ENCODE measurements at regions not wholly inside any gene's neighbourhood (a gene's known extent, or its start where the extent isn't known, plus 50 kb on each side); places are given as distances from the start of the nearest gene placed in this dataset.

DNA sequence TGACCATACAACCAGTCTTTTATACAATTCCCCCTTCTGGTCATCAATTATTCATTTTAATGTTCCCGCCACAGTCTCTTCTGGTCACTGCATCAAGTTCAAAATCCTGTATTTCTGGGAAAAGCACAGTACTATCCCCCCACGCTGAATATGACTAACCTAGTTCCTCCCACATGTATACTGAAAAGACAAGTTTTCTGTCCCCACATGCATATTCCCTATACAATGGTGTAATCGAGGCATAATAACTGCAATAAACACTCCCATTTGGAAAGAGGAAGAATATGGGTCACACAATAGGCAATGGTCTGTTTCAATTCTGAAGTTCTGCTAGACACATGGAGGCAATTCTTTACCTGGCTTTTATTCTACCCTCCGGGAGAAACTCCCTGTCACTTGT is 344.9 kb downstream of the EFNA5 start:
- no peak for DNase-seq (ENCODE audit: low read depth in 2 of 2)

GRCh38 chr5:107324809-107325208 is 345.9 kb downstream of the EFNA5 start:
- DNase-seq (ENCODE audit: low read depth in 2 of 2): no peak

DNA sequence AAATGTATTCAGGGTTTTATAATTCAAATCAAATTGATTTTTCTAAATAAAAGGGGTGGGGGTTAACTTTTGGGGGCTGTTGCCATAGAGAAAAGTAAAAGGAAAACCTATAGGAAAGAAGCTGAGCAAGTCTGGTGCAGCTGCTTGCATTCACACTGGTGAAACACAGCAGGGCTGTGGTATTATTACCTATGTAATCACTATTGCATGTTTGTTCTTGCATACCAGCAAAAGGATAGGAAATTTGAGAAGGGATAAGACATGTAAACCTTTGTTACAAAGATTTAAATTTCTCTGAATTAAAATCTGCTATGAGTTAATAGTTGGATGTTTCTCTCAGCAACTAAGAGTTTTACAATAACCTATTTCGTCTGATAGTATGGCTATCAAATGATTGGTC is 346.7 kb downstream of the EFNA5 start:
- no peak for DNase-seq (ENCODE audit: low read depth in 2 of 2)

- no peak for DNase-seq (ENCODE audit: low read depth in 2 of 2)
Observed at GRCh38 chr5:107323536-107323935, 347.2 kb downstream of the EFNA5 start.

DNA sequence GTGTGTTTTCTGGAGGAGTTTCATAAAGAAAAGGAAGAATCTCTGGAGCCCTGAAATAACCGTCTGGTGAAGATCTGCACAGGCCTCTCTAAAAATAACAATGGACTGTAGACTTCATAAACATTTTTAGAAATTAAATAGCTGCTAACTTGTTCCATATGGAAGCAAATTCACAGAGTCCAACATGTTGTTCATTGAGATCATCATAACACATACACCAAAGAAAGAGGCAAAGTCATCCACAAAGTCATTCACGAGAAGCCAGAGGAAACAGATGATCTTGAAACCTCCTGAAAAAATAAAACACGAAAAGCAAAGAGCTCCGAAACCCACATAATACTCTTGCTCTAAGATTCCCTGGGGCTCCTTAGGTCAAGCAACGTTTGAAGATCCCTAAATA is 347.8 kb downstream of the EFNA5 start:
- peak in 1 of 2 donors; percentile 80 for DNase-seq (ENCODE audit: low read depth in 2 of 2)

GRCh38 chr5:107321906-107322305 is 348.8 kb downstream of the EFNA5 start:
- DNase-seq (ENCODE audit: low read depth in 2 of 2): peak; percentile 57 to 74

- DNase-seq (ENCODE audit: low read depth in 2 of 2): peak; percentile 70 to 81
Observed at GRCh38 chr5:107320846-107321245, 349.9 kb downstream of the EFNA5 start.

- no peak for DNase-seq (ENCODE audit: low read depth in 2 of 2)
Observed at GRCh38 chr5:107320376-107320775, 350.4 kb downstream of the EFNA5 start.

DNA sequence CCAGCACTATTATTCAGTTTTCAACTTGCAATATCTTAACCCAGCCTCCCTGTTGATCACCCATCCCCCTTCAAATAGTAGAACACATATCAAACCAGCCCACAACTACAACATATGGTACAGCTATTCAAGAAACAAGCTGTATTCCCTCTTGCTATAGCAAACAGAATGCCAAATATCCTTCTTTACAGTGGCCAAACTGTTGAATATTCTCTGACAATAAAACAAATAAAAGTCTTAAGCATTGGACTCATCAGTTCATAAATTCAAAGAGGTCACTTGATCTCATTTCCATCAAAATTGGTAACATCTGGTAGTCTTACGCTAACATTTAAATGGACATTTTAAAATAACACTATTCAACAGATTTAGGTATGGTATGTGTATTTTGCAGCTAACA is 350.8 kb downstream of the EFNA5 start:
- DNase-seq (ENCODE audit: low read depth in 2 of 2): no peak

GRCh38 chr5:107314330-107314729 is 356.4 kb downstream of the EFNA5 start:
- DNase-seq (ENCODE audit: low read depth in 2 of 2): peak in 1 of 2 donors; percentile 8

DNA sequence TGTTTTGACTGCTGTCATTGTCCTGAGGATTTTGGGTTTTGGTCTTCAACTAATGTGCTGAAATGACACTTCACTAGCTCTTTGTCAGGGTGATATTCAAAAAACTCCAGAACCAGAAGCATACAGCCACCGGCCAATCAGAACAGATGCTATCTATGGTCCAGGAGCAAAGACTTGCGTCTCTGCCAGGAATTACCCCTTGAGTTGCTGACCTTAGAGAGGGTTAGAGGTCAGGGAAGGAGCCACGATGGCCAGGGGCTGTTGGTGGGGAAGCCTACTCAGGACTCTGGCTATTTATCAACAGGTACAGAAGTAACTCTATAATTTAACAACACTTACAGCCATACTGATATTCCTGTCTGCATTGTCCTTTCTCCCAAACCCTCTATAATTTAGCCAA is 356.8 kb downstream of the EFNA5 start:
- no peak for DNase-seq (ENCODE audit: low read depth in 2 of 2)

DNA sequence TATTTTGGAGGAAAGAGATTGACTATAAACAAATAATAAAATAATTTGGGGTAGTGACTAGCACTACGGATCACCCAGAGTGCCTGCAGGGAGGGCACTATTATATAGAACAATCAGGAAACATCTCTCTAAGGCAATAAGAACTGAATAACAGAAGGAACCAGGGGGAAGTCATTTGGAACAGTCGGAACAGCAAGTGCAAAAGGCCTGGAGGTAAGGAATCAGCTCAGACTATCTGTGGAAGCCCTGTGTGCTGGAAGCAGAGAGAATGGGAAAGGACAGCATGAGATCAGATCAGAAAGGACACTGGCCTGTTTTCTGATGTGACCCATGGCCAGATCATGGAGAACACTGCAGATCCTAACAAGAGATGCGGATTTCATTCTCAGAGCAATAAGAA is 357.6 kb downstream of the EFNA5 start:
- DNase-seq (ENCODE audit: low read depth in 2 of 2): no peak

DNA sequence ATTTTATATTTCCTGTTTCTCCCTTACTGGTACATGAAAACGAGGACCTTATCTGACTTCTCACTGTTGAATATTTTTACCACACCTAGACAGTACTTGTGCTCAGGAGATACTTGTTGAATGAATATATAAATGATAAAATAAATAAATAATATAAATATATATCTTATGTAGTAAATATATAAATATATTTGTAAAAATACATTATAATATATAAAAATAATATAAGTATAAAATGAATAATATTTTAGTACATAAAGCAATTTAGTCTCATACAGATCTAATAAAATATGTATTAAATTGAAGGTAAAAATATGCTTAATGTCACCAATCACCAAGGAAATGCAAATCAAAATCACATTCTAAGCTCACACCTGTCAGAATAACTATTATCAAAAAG is 360.6 kb downstream of the EFNA5 start:
- no peak for DNase-seq (ENCODE audit: low read depth in 2 of 2)

DNA sequence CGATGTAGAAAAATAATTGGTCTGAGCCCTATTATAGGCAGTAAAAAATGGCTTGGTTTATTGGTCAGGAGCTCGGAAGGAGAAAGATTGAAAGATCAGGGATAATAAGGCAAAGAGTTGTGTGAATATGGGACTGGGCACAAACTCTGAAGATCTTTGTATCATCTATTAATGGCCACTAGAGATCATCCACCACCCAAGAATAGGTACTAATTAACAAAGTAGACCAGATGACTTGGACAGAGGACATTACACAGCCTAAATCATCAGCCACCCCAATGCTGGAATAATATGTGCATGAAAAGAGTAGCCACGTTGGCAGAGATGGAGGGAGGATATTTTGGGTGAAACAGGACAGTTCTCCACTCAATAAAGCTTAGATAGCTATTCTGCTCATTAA is 364.1 kb downstream of the EFNA5 start:
- DNase-seq (ENCODE audit: low read depth in 2 of 2): no peak

GRCh38 chr5:107306002-107306401 is 364.7 kb downstream of the EFNA5 start:
- no peak for DNase-seq (ENCODE audit: low read depth in 2 of 2)

- DNase-seq (ENCODE audit: low read depth in 2 of 2): no peak
Observed at GRCh38 chr5:107304684-107305083, 366.1 kb downstream of the EFNA5 start.

- DNase-seq (ENCODE audit: low read depth in 2 of 2): no peak
Observed at GRCh38 chr5:107303171-107303968, 367.4 kb downstream of the EFNA5 start.

DNA sequence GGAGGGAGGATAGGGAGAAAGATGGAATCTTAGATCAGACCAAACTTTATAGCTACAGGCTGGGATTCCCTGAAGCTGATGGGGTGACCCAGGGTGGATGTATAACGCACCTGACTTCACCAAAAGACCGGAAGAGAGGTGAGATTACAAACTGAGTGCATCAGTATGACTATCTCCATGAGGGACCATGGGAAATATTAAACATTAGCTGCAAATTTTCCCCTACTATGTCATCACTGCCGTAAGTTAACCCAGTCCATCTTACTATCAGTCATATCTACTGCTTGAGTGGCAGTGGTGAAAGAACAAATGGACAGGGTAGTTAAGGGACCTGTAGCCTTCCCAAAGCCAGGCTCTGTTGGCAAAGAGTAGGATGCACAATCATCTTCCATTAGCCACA is 368.3 kb downstream of the EFNA5 start:
- DNase-seq (ENCODE audit: low read depth in 2 of 2): no peak

GRCh38 chr5:107301999-107302398 is 368.7 kb downstream of the EFNA5 start:
- DNase-seq (ENCODE audit: low read depth in 2 of 2): no peak

GRCh38 chr5:107300721-107301327 is 369.9 kb downstream of the EFNA5 start:
- no peak for DNase-seq (ENCODE audit: low read depth in 2 of 2)

GRCh38 chr5:107296572-107296971 is 374.2 kb downstream of the EFNA5 start:
- no peak for DNase-seq (ENCODE audit: low read depth in 2 of 2)

DNA sequence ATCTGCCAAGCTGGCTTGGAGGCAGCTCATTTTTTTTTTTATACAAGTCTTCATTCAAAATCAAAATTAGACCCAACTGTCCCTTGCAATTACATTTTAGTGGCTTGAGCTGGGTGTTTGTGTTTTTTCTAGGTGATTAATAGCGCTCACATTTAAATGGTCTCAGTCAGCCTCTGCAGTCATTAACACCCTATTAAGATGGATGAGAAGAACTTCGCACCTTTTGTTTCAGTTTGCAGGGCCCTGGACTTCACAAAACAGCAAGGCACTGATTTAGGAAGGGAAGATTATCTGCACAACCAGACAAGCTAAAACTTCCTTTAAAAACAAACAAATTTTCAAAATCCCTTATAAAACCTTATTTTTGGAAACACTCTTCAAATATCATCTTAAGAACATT is 374.8 kb downstream of the EFNA5 start:
- no peak for DNase-seq (ENCODE audit: low read depth in 2 of 2)

DNA sequence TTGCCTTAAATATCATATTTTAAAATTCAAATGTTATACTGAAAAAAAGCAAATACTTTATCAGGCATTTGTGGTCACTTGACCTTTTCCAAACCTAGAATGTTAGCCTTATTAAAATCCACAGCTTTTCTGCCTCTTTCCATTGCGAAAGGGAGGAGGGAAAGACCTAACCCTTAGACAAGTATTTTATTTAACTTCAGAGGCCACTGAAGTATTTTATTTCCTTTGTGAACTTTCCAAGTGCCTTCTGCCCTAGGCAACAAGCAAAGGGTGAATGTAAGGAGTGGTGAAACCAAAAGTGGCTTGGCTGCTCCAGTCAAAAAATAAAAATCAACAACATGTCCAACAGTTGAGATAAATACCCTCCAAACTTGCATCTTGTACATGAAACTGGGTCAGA is 376.1 kb downstream of the EFNA5 start:
- no peak for DNase-seq (ENCODE audit: low read depth in 2 of 2)

- no peak for DNase-seq (ENCODE audit: low read depth in 2 of 2)
Observed at GRCh38 chr5:107294211-107294550, 376.6 kb downstream of the EFNA5 start.

All from dermis microvascular lymphatic vessel endothelial cell (primary cell).